GM19455 (cell line): ENCODE measurements at regions not wholly inside any gene's neighbourhood (a gene's known extent, or its start where the extent isn't known, plus 50 kb on each side); places are given as distances from the start of the nearest gene placed in this dataset.
"Not testable (repeated sequence)": the region's sequence is repeated elsewhere in the genome, so short reads cannot be mapped to it uniquely, and the experiment has no call there.

Experiments used
- ATAC-seq: cut with Tn5 transposase; IDR thresholded peaks from one replicate; pipeline ENCODE4 v1.9.1; 2021; ENCODE audit not compliant: unreplicated experiment

GRCh38 chr21:27979446-27979845 is 1012.6 kb upstream of the ADAMTS5 start:
- not testable (repeated sequence) for ATAC-seq

DNA sequence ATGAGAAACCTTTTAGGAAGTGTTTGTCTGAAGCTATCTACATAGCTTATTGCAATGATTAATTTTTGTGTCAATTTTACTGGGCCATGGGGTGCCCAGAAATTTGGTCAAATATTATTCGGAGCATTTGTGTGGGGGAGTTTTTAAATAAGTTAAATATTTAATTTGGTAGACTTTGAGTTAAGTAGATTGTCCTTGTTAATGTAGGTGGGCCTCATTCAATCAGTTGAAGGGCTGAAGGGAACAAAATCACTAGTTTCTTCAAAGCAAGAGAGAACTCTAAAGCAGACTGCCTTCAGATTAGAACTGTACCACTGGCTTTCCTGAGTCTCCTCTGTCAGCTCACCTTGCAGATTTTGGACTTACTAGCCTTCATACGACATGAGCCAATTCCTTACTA is 1008.6 kb upstream of the ADAMTS5 start:
- no peak for ATAC-seq

GRCh38 chr21:27974152-27974551 is 1007.3 kb upstream of the ADAMTS5 start:
- not testable (repeated sequence) for ATAC-seq

DNA sequence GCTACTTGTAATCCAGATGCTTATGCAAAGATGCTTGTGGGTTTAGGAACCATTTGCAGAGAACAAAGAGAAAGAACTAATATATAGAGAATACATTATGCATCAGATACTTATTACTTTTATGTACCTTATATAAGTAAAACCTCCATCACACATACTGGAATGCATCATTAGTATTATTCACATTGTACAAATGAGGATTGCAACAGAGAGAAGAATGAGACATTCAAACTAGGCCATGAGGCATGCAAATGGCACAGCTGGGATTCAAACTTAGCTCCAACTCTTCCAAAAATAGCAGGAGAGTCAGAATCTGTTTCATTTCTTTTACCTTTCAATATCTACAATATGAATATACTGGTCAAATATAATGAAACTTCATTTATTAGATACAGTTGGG is 1001.4 kb upstream of the ADAMTS5 start:
- not testable (repeated sequence) for ATAC-seq

- no peak for ATAC-seq
These were observed 987.8 kb upstream of the ADAMTS5 start for GRCh38 chr21:27954543-27955165.

GRCh38 chr21:27953340-27954045 is 986.6 kb upstream of the ADAMTS5 start:
- ATAC-seq, result no peak

DNA sequence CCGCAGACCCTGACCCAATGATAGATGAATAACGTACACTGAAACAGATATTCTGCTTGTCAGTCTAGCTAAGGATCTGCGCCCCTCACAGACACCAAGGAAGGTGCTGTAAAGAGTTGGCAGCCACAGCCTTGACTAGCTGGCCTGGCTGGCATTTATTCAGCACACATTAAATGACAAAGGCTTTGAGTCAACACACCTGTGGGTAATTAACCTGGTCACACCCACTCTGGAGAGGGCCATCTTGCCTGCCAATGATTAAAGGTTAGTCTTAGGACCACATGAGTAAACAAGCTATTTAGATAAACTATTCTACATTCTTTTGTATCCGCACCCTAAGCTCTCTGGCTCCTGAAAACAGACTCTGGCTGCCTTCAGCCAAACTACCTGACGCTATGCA is 982.2 kb upstream of the ADAMTS5 start:
- ATAC-seq, result not testable (repeated sequence)

DNA sequence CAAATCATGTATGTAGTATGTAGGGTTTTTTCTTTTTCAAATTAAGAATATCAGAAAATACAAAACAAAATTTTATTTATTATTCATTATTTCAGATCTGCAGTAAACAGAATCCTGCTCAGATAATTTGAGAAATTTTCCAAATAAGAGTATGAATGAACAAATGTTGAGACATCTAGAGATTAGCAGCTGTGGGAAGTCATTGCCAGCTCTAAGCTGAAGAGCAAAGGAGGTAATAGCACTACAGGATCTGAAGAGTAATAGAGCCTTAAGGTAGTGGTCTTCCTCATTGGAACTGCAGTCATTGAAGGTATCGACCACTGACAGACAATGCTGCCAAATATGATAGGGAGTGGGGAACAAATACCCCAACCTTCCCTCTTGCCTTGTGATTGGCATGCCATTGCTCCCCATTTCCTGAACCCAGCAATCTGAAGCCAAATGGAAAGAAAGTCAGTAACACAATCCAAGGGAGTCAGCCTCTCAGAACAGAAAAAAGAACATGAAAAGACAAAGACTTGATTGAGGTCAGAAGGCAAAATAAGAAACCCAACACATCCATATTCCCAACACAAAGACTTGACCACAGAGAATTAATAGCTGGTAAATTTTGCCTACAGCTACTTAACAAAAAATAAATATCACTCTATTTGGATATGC is 963.4 kb upstream of the ADAMTS5 start:
- not testable (repeated sequence) for ATAC-seq

DNA sequence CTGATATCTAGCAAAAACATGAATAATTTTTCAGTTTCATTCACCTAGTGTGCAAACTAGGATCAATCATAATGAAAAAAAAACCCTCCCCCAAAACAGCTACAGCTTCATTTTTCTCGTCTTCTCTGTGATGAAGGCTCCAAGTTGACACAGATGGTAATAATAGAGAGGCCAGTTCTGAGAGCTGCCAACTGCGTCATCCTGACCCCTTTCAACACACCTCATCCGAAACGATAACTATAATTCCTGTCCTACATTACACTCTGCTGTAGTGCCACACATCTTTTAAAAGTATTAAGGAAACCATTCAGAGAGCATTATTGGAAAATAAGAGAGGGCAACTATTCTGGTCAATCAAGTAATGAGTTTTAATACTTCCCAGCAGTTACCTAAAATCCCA is 962.3 kb upstream of the ADAMTS5 start:
- not testable (repeated sequence) for ATAC-seq

DNA sequence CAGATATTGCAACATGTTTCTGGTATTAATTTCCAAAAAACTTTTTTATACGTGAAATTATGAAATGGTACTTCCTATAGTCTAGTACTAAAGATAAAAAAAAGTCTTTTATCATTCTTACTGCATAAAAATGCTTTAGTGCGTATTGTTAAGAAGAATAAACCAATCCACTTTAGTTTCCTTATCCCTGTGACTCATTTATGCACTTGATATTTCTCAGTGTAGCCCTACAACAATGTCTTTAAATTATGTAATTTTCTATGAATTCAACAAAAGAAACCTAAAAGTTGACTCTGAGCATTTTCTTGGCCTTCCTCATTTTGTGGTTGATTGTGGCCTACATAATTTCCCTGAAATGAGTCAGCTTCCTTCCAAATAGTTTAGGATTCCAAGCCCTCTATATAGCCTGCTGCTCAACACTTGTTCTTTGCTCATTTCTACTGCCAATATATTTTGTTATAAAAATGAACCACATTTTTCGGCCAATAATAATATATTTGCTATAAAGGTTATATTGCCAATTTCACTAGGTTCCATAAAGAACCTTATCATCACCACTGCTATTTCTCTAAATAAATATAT is 961.7 kb upstream of the ADAMTS5 start:
- not testable (repeated sequence) for ATAC-seq

- ATAC-seq, result not testable (repeated sequence)
These were observed 954.5 kb upstream of the ADAMTS5 start for GRCh38 chr21:27921421-27921820.

- not testable (repeated sequence) for ATAC-seq
These were observed 951.1 kb upstream of the ADAMTS5 start for GRCh38 chr21:27917966-27918365.

DNA sequence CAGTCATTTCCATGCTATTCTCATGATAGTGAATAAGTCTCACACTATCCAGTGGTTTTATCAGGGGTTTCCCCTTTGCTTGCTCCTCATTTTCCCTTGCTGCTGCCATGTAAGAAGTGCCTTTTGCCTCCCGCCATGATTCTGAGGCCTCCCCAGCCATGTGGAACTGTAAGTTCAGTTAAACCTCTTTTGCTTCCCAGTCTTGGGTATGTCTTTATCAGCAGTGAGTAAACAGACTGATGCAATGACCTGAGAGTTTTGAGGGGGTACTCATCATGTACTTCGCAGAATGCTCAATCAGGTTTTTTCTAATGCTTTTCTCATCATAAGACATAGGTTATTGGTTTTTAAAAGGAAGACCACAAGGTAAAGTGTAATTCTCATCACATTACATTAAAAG is 949.4 kb upstream of the ADAMTS5 start:
- not testable (repeated sequence) for ATAC-seq

DNA sequence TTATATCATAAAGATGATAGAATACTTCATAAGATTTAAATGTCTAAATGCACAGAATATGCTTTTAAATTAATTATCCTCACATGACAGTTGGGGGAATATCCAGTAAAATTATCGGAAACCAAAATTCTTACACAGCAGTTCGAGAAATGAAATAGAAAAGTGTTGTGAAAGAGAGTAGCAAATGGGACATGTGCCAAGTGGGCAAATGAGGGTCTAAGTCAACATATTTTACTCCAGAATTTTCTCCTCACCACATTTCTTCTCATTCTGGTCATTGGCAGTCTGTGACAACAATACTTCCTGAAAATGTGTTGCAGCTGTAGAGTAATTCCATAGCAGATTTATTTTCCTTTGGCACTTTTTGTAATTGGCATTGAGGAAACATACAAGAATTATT is 945.2 kb upstream of the ADAMTS5 start:
- ATAC-seq, result not testable (repeated sequence)

- not testable (repeated sequence) for ATAC-seq
These were observed 942.6 kb upstream of the ADAMTS5 start for GRCh38 chr21:27909487-27909886.

GRCh38 chr21:27908816-27909215 is 941.9 kb upstream of the ADAMTS5 start:
- ATAC-seq, result not testable (repeated sequence)

DNA sequence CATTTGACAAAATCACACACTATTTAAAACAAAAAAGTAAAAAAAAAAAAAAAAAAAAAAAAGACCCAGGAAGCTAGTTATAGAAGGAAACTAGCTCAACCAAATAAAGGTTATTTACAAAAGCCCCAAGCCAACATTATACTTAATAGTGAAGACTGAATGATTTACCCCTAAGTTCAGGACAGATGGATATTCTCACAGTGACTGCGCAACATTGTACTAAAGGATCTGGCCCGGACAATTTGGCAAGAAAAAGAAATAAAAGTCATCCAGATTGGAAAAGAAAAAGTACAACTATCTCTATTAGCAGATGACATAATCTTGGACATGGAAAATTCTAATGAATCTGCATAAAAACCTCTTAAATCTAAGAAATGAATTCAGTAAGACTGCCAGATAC is 936.0 kb upstream of the ADAMTS5 start:
- not testable (repeated sequence) for ATAC-seq

- not testable (repeated sequence) for ATAC-seq
These were observed 926.7 kb upstream of the ADAMTS5 start for GRCh38 chr21:27893619-27894018.

- ATAC-seq, result not testable (repeated sequence)
These were observed 924.6 kb upstream of the ADAMTS5 start for GRCh38 chr21:27891495-27891894.

- not testable (repeated sequence) for ATAC-seq
These were observed 921.0 kb upstream of the ADAMTS5 start for GRCh38 chr21:27887808-27888455.

DNA sequence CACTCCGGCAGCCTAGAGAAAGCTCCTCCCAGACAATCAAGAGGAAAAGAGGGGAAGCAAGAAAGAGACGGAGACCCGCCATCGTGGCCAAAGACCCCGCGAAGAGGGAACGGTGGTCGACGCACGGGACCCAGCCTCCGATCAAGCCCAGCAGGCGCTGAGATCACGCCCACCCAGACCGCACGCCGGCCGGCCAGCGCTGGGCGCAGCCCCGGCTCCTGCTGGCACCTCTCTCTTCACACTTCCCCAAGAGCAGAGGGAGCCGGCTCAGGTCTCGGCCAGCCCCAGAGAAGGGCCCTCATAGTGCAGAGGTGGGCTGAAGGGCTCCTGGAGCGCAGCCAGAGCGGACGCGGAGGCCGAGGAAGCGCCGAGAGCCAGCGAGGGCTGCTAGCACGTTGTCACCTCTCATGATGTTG is 918.4 kb upstream of the ADAMTS5 start:
- ATAC-seq, result no peak
